AG08395 (cell line): ENCODE measurements at regions not wholly inside any gene's neighbourhood (a gene's known extent, or its start where the extent isn't known, plus 50 kb on each side); places are given as distances from the start of the nearest gene placed in this dataset.

ENCODE experiments used
- DNase-seq: peaks from one replicate; pipeline ENCODE4 v3.0.0; 2012; ENCODE audit warnings: mixed read lengths, low spot score

- no peak for DNase-seq
These were observed 406.4 kb downstream of the ZSWIM6 start for GRCh38 chr5:61738446-61738845.

- DNase-seq = no peak
These were observed 412.9 kb downstream of the ZSWIM6 start for GRCh38 chr5:61744690-61745619.

- no peak for DNase-seq
These were observed 414.9 kb downstream of the ZSWIM6 start for GRCh38 chr5:61746831-61747575.

- no peak for DNase-seq
These were observed 416.1 kb downstream of the ZSWIM6 start for GRCh38 chr5:61748121-61748520.

GRCh38 chr5:61748651-61749050 lies 416.6 kb downstream of the ZSWIM6 start:
- DNase-seq = no peak

GRCh38 chr5:61752588-61752987 lies 420.5 kb downstream of the ZSWIM6 start:
- DNase-seq = no peak

GRCh38 chr5:61754792-61755191 lies 422.7 kb downstream of the ZSWIM6 start:
- no peak for DNase-seq

- no peak for DNase-seq
These were observed 423.7 kb downstream of the ZSWIM6 start for GRCh38 chr5:61755726-61756222.

GRCh38 chr5:61758711-61759110 lies 426.7 kb downstream of the ZSWIM6 start:
- DNase-seq = no peak

GRCh38 chr5:61765471-61765870 lies 433.4 kb downstream of the ZSWIM6 start:
- no peak for DNase-seq

GRCh38 chr5:61766141-61766540 lies 434.1 kb downstream of the ZSWIM6 start:
- no peak for DNase-seq

- DNase-seq = no peak
These were observed 435.4 kb downstream of the ZSWIM6 start for GRCh38 chr5:61767231-61768080.

GRCh38 chr5:61768692-61769281 lies 436.7 kb downstream of the ZSWIM6 start:
- no peak for DNase-seq

GRCh38 chr5:61771062-61771461 lies 439.0 kb downstream of the ZSWIM6 start:
- no peak for DNase-seq

GRCh38 chr5:61771808-61772207 lies 439.8 kb downstream of the ZSWIM6 start:
- DNase-seq = no peak

GRCh38 chr5:61775901-61776300 lies 443.8 kb downstream of the ZSWIM6 start:
- no peak for DNase-seq

- no peak for DNase-seq
These were observed 445.2 kb downstream of the ZSWIM6 start for GRCh38 chr5:61777292-61777691.

GRCh38 chr5:61779743-61780142 lies 447.7 kb downstream of the ZSWIM6 start:
- no peak for DNase-seq

- no peak for DNase-seq
These were observed 451.4 kb downstream of the ZSWIM6 start for GRCh38 chr5:61783481-61783880.

- DNase-seq = no peak
These were observed 452.3 kb downstream of the ZSWIM6 start for GRCh38 chr5:61784341-61784740.

GRCh38 chr5:61788548-61788947 lies 456.5 kb downstream of the ZSWIM6 start:
- no peak for DNase-seq

- no peak for DNase-seq
These were observed 457.9 kb downstream of the ZSWIM6 start for GRCh38 chr5:61790007-61790406.
